GM21528 (cell line): ENCODE measurements at regions not wholly inside any gene's neighbourhood (a gene's known extent, or its start where the extent isn't known, plus 50 kb on each side); places are given as distances from the start of the nearest gene placed in this dataset.
"Not testable (repeated sequence)": the region's sequence is repeated elsewhere in the genome, so short reads cannot be mapped to it uniquely, and the experiment has no call there.

Experiments
- ATAC-seq: cut with Tn5 transposase; IDR thresholded peaks from one replicate; pipeline ENCODE4 v1.9.1; 2021; ENCODE audit warnings: mild to moderate bottlenecking, moderate library complexity; ENCODE audit not compliant: unreplicated experiment, low FRiP score

- ATAC-seq = no peak
Measured at GRCh38 chr1:194653385-194653784, 1467.0 kb upstream of the B3GALT2 start.

DNA sequence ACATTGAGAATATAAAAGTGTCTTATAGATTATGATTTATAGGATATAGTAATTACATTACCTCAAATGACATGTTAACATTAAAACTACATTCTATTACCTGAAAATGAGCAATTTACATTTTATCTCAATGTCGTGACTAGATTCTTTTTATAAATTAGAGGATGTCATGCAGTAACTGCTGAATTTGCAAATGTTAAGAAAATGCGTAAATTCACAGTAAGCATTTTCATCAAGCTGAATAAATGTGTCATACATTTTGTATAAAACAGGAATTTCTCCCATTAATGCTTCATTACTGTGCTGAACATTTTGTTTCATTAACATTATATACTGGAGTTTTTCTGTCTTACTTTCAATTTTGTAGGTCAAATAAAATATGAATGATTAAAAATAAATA, 1460.7 kb upstream of the B3GALT2 start:
- ATAC-seq = no peak

DNA sequence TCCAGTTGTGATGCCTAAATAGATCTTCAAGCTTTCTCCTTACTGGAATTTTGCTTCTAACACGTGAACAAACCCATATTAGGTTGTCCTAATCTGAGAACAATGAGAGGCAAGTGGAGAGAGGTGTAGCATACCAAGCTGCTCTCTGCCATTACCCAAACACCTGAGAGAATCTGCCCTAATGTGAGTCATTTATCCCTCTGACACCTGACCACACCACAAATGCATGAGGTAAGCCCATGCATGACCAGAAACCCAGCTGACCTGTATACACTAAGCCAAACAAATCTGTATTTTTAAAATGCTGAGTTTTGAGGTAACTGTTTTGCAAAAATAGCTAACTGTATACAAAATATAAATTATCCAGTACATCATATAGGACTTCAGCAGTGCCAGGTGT, 1458.1 kb upstream of the B3GALT2 start:
- no peak for ATAC-seq

- ATAC-seq = no peak
Measured at GRCh38 chr1:194640322-194640721, 1453.9 kb upstream of the B3GALT2 start.

DNA sequence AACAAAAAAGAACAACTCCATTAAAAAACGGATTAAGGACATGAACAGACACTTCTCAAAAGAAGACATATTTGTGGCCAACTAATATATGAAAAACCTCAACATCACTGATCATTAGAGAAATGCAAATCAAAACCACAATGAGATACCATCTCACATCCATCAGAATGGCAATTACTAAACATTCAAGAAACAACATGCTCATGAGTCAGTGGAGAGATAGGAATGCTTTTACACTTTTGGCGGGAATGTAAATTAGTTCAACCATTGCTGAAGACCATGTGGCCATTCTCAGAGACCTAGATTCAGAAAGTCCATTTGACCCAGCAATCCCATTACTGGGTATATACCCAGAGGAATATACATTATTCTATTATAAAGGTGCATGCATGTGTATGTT, 1442.6 kb upstream of the B3GALT2 start:
- no peak for ATAC-seq

DNA sequence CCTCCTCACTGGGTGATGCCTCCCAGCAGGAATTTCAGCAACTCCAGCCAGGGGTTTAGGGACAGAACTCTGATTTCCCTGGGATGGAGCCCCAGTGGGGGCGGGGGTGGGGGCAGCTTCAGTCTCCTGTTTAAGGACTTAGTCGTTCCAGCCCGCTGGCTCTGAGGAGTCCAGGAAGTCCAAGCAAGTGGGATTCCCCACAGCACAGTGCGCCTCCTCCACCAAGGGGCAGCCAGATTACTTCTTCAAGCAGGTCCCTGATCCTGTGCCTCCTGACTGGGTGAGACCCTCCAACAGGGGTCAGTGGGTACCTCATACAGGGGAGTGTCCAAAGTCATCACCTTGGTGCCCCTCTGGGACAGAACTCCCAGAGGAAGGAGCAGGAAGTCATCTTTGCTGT, 1438.4 kb upstream of the B3GALT2 start:
- no peak for ATAC-seq

GRCh38 chr1:194618101-194618500, 1431.7 kb upstream of the B3GALT2 start:
- ATAC-seq = no peak

DNA sequence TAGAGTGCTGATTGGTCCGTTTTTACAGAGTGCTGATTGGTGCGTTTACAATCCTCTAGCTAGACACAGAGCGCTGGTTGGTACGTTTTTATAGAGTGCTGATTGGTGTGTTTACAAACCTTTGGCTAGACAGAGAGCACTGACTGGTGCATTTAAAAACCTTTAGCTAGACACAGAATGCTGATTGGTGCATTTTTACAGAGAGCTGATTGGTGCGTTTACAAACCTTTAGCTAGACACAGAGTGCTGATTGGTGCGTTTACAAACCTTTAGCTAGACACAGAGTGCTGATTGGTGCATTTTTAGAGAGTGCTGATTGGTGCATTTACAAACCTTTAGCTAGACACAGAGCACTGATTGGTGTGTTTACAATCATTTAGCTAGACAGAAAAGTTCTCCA, 1430.9 kb upstream of the B3GALT2 start:
- not testable (repeated sequence) for ATAC-seq

DNA sequence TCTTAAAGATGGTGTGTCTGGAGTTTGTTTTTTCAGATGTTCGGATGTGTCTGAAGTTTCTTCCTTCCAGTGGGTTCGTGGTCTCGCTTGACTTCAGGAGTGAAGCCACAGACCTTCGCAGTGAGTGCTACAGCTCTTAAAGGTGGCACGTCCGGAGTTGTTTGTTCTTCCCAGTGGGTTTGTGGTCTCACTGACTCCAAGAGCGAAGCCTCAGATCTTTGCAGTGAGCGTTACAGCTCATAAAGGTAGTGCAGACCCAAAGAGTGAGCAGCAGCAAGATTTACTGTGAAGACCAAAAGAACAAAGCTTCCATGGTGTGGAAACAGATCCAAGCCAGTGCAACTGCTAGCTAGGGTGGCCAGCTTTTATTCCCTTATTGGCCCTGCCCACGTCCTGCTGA, 1430.4 kb upstream of the B3GALT2 start:
- ATAC-seq = no peak

DNA sequence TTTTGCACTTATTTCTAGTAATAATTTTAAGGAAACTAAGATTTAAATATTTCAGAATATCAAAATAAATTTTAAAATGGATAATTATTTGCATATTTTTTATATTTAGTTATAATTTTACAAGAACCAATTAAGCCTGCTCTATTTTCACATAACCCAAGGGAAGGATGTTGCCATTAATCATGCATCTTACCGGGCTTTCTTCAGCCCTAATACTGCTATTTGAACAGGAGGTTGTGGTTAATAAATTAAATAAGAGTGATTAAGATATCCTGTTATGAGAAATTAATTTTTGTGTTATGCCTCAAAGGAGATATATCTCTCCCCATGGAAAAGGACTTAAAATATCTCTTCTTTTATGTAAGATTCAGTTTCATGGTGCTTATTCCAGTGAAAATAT, 1415.8 kb upstream of the B3GALT2 start:
- no peak for ATAC-seq

- no peak for ATAC-seq
Measured at GRCh38 chr1:194600716-194601115, 1414.3 kb upstream of the B3GALT2 start.

GRCh38 chr1:194598098-194598497, 1411.7 kb upstream of the B3GALT2 start:
- no peak for ATAC-seq

- ATAC-seq = no peak
Measured at GRCh38 chr1:194586302-194586701, 1399.9 kb upstream of the B3GALT2 start.

GRCh38 chr1:194584052-194584451, 1397.6 kb upstream of the B3GALT2 start:
- no peak for ATAC-seq

DNA sequence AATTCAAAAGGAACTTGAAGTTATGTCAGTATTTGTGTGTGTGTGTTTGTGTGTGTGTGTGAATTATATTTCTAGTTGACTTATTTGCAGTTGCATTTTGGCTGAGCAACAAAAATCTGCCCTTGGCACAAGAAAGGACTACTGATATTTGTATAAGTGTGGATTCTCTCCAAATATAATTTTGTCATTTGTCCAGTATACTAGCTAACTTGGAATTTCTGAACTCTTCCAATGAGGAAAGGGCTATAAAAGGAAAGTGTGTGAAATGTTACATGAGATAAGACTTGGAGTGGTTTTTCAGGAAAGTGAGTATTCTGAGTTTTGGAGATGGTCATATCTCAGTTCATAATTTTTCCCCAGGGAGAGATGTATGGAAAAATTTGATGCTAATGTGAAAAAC, 1384.1 kb upstream of the B3GALT2 start:
- ATAC-seq = no peak

DNA sequence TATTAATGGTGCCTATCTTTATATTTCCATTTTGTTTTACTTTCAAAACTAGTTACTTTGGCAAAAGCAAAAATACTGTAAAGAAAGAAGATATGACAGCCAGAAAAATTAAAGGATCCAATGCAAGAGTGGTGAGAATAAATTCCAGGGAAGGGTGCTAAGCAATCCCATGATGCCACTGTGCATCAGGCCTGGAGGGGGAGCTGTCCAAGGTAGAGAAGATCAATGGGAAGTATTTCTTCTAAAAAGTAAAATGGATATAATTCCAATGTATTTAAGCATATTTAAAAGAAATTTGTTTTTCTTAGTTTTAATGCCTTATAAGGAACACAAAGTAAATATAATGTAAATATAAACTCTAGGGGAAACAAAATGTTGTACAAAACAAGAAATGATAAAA, 1382.2 kb upstream of the B3GALT2 start:
- no peak for ATAC-seq

GRCh38 chr1:194548071-194548470, 1361.7 kb upstream of the B3GALT2 start:
- no peak for ATAC-seq

- no peak for ATAC-seq
Measured at GRCh38 chr1:194544012-194544411, 1357.6 kb upstream of the B3GALT2 start.

DNA sequence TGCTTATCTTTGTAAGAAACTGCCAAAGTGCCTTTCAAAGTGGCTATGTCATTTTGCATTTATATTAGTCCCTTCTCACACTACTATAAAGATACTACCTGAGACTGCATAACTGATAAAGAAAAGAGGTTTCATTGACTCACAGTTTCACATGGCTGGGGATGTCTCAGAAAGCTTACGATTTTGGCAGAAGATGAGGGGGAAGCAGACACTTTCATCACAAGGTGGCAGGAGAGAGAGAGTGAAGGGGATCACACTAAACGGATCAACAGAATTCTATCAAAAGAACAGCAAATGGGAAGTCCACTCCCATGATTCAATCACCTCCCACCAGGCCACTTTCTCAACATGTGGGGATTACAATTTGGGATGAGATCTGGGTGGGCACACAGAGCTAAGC, 1352.0 kb upstream of the B3GALT2 start:
- ATAC-seq = no peak

DNA sequence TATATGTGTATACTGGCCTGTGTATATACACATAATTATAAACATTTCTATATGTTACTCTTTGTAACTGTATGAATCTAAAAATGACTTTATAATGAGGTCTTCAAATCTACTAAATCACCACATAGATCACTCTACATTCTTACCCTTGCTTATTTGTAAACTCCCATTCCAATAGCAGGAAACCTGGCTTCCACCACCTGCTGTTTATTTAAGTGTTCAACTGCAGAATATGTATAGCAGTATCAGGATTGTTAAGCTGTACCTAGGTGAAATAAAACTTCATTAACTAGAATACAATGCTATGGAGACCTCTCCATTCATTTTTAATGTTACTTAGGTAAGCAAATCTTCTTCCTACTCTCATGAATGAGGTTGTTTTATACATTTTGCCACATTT, 1351.1 kb upstream of the B3GALT2 start:
- ATAC-seq = no peak

- ATAC-seq = no peak
Measured at GRCh38 chr1:194535369-194535768, 1349.0 kb upstream of the B3GALT2 start.

DNA sequence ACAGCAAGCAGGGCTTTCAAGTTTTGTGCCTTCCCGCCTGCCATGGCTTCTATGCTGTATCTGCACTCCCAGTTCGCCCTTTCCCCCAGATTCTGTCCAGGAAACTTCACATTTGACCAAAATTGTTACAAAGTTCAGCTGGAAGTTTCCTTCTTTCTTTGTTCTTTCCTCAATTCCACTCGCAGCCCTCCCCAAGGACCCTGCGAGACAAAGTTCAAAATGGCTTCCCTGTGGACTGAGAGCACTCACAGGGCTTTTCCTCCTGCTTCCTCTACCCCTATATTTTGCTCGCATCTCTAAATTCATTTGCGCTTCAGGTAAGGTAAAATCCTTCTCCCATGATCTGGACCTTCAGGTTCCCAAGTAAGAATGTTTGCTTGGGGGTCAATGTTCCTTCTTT, 1348.4 kb upstream of the B3GALT2 start:
- no peak for ATAC-seq

DNA sequence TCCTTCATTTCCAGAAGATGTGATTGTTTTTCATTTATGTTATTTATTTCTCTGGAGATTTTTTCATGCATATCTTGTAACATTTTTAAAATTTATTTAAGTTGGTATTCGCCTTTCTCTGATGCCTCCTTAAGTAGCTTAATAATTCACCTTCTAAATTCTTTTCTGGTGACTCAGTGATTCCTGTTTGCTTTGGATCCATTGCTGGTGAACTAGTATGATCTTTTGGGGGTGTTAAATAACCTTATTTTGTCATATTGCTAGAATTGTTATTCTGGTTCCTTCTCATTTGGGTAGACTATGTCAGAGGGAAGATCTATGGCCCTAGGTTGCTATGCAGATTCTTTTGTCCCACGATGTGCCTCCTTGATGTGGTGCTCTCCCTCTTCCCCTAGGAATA, 1347.2 kb upstream of the B3GALT2 start:
- ATAC-seq = no peak

DNA sequence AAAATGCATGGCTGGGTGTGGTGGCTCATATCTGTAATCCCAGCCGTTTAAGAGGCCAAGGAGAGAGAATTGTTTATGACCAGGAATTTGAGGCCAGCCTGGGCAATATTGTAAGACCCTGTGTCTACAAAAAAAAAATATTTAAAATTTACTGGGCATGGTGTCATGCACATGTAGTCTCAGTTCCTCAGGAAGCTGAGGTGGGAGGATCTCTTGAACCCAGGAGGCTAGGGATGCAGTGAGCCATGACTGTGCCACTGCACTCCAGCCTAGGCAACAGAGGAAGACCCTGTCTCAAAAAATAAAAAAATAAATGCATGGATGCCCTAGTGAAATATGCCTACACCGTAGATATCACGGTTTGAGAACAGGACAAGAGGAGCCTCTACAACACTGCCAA, 1331.2 kb upstream of the B3GALT2 start:
- no peak for ATAC-seq
